GM12892 (cell line): ENCODE measurements at regions not wholly inside any gene's neighbourhood (a gene's known extent, or its start where the extent isn't known, plus 50 kb on each side); places are given as distances from the start of the nearest gene placed in this dataset.

Experiments
- DNase-seq: peaks from one replicate; pipeline ENCODE4 v3.0.0; 2011; ENCODE audit not compliant: insufficient read length
- FAIRE-seq: peaks from 2 replicates; lab custom pipeline; 2011; peaks lifted over from hg19 to GRCh38; lab: Jason Lieb, UNC
- POLR2A ChIP-seq: IDR thresholded peaks from 2 replicates; pipeline ENCODE4 v1.6.1; 2011; ENCODE audit warnings: low read depth, low read length, control low read depth
- POLR2AphosphoS5 ChIP-seq: IDR thresholded peaks from 2 replicates; pipeline ENCODE4 v1.6.1; 2011; ENCODE audit warnings: low read depth, low read length, control low read depth
- TAF1 ChIP-seq: IDR thresholded peaks from 2 replicates; pipeline ENCODE4 v1.6.1; 2011; ENCODE audit warnings: low read depth, mild to moderate bottlenecking, control low read depth, low read length, borderline replicate concordance

DNA sequence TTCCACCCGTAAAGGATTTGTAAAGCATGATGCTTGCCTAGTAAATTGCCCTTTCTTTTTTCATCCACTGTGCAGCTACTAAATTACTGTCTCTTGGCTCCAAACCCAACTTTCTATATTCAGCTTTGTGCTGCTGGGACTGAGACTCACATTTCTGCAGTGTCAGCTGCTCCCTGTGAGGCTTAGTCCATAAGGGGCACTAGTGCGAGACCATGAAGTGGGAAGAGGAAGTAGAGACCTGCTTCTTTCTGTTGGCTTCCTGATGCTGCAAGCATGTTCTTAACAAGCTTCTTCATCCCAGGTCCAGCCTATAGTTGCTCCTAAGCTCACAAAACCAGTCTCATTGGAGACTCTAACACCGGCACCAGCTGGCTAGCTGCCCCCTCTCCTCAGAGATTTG lies 74.9 kb upstream of the HS3ST2 start:
- DNase-seq (no peak), FAIRE-seq (no peak)
- TF ChIP-seq POLR2AphosphoS5 (no peak), TAF1 (no peak), POLR2A (no peak)

DNA sequence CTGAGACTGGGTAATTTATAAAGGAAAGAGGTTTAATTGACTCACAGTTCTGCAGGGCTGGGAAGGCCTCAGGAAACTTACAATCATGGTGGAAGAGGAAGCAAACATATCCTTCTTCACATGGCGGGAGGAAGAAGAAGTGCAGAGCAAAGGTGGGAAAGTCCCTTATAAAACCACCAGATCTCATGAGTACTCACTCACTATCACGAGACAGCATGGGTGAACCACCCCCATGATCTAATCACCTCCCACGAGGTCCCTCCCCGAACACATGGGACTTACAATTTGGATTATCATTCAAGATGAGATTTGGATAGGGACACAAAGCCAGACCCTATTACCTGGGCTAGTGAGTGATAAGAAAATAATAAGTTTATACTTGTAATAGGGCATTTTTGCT lies 70.6 kb upstream of the HS3ST2 start:
- no peak for FAIRE-seq

GRCh38 chr16:22751104-22751667 lies 62.8 kb upstream of the HS3ST2 start:
- no peak for TF ChIP-seq POLR2A
- TF ChIP-seq POLR2AphosphoS5: no peak
- no peak for TF ChIP-seq TAF1
- DNase-seq (no peak), FAIRE-seq (no peak)

More for the DNA sequence above, 70.6 kb upstream of the HS3ST2 start:
- no peak for DNase-seq
- no peak for TF ChIP-seq POLR2A

DNA sequence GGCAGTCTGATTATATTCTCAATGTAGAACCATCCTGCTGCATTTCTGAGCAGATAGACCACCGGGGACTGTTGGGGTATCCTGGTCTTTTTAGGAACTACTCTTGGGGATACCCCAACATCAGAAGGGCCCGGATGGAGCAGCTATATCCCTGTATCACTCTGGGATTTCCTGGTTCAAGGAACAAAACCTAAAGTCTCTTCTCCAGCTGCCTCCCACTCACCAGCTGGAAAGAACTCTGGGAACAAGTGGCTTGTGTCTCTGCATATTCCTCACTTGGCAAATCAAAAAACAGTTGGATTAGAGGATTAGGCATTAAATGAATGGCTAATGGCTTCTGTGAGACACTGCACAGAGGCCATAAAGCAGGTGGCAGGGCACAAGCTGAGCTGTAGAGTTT lies 62.3 kb upstream of the HS3ST2 start:
- DNase-seq (no peak), FAIRE-seq (no peak)
- TF ChIP-seq POLR2AphosphoS5 (no peak), TAF1 (no peak), POLR2A (no peak)

- TF ChIP-seq TAF1 (no peak), POLR2A (no peak), POLR2AphosphoS5 (no peak)
- DNase-seq: no peak
- no peak for FAIRE-seq
Observed at GRCh38 chr16:22753451-22753850, 60.5 kb upstream of the HS3ST2 start.

- no peak for FAIRE-seq
- no peak for TF ChIP-seq POLR2A
- TF ChIP-seq POLR2AphosphoS5: no peak
- TF ChIP-seq TAF1: no peak
- no peak for DNase-seq
Observed at GRCh38 chr16:22754577-22754976, 59.4 kb upstream of the HS3ST2 start.

GRCh38 chr16:22757202-22757601 lies 56.8 kb upstream of the HS3ST2 start:
- TF ChIP-seq POLR2A: no peak
- DNase-seq (no peak), FAIRE-seq (no peak)

GRCh38 chr16:22762486-22762885 lies 51.5 kb upstream of the HS3ST2 start:
- no peak for DNase-seq
- no peak for TF ChIP-seq TAF1
- TF ChIP-seq POLR2A: no peak
- no peak for TF ChIP-seq POLR2AphosphoS5
- no peak for FAIRE-seq

DNA sequence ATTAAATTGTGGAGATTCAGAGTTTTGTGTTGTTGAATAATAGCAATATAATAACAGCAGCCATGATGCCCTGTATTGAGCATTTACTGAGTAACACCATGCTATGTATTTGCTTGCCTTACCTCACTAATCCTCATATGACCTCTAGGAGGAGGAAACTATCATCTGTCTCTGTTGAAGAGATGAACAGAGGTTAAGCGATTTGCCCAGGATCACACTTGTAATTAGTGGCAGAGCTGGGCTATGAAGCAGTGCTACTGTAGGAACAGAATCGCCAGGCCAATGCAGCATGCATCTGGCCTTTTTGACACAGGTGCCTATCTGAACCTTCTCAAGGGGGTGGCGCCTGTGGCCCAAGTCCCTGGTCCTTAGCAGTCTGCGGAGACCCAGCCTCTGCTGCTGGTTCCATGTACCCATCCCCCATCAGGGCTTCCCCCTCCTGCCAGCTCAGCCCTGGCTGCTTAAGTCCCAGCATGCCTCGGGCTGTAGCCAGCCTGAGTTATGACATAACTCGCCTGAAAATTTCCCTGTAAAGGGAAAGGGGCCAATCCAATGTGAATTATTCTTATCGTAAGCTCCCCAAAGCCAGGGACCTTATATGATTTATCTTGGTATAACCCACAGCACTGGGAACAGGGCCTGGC lies 50.4 kb upstream of the HS3ST2 start:
- DNase-seq (no peak), FAIRE-seq (no peak)
- no peak for TF ChIP-seq POLR2A
- TF ChIP-seq TAF1: no peak
- no peak for TF ChIP-seq POLR2AphosphoS5
